H9 (cell line): ENCODE measurements at regions not wholly inside any gene's neighbourhood (a gene's known extent, or its start where the extent isn't known, plus 50 kb on each side); places are given as distances from the start of the nearest gene placed in this dataset.

ENCODE experiments used
- DNase-seq: peaks from one replicate; pipeline ENCODE4 v3.0.0-alpha.2; 2017
- H2AFZ ChIP-seq: one replicate; pipeline ENCODE4 v1.6.1; 2013; ENCODE audit warnings: mild to moderate bottlenecking, low read length, control low read depth, moderate library complexity
- H2AK5ac ChIP-seq: 2 replicates; pipeline ENCODE4 v1.6.1; 2013; ENCODE audit warnings: low read length, control low read depth, mixed read lengths; ENCODE audit not compliant: insufficient read length
- H2BK120ac ChIP-seq: one replicate; pipeline ENCODE4 v1.6.1; 2013; ENCODE audit warnings: low read depth, mild to moderate bottlenecking, low read length, control low read depth, inconsistent platforms; ENCODE audit not compliant: poor library complexity, severe bottlenecking
- H2BK12ac ChIP-seq: 2 replicates; pipeline ENCODE4 v1.6.1; 2013; ENCODE audit warnings: low read length, control low read depth, mixed read lengths, low read depth; ENCODE audit not compliant: insufficient read length
- H2BK15ac ChIP-seq: 2 replicates; pipeline ENCODE4 v1.6.1; 2013; ENCODE audit warnings: low read depth, low read length, control low read depth
- H2BK20ac ChIP-seq: one replicate; pipeline ENCODE4 v1.6.1; 2013; ENCODE audit warnings: low read depth, mild to moderate bottlenecking, low read length, control low read depth, inconsistent platforms; ENCODE audit not compliant: poor library complexity, severe bottlenecking
- H2BK5ac ChIP-seq: 2 replicates; pipeline ENCODE4 v1.6.1; 2013; ENCODE audit warnings: low read length, control low read depth, mixed read lengths; ENCODE audit not compliant: insufficient read length
- H3K14ac ChIP-seq: 2 replicates; pipeline ENCODE4 v1.6.1; 2013; ENCODE audit warnings: low read length, control low read depth; ENCODE audit not compliant: insufficient read depth
- H3K18ac ChIP-seq: 2 replicates; pipeline ENCODE4 v1.6.1; 2013; ENCODE audit warnings: low read depth, mild to moderate bottlenecking, mixed read lengths, low read length, control low read depth; ENCODE audit not compliant: insufficient read length
- H3K23ac ChIP-seq: 2 replicates; pipeline ENCODE4 v1.6.1; 2013; ENCODE audit warnings: low read length, control low read depth, mixed read lengths, low read depth; ENCODE audit not compliant: insufficient read length
- H3K23me2 ChIP-seq: 2 replicates; pipeline ENCODE4 v1.6.1; 2013; ENCODE audit warnings: low read depth, mild to moderate bottlenecking, mixed read lengths, low read length, control low read depth; ENCODE audit not compliant: insufficient read length, poor library complexity, severe bottlenecking
- H3K27ac ChIP-seq: 2 replicates; pipeline ENCODE4 v1.5.1; 2013; ENCODE audit warnings: low read length, control low read depth, mixed read lengths, low read depth; ENCODE audit not compliant: insufficient read length
- H3K27me3 ChIP-seq: 2 replicates; pipeline ENCODE4 v1.6.1; 2013; ENCODE audit warnings: low read length, control low read depth, inconsistent platforms; ENCODE audit not compliant: insufficient read depth
- H3K4ac ChIP-seq: 2 replicates; pipeline ENCODE4 v1.6.1; 2013; ENCODE audit warnings: low read depth, mild to moderate bottlenecking, control low read depth, inconsistent platforms, low read length, moderate library complexity
- H3K4me1 ChIP-seq: 2 replicates; pipeline ENCODE4 v1.6.1; 2013; ENCODE audit warnings: low read length, control low read depth, inconsistent platforms; ENCODE audit not compliant: insufficient read depth
- H3K4me2 ChIP-seq: 2 replicates; pipeline ENCODE4 v1.6.1; 2013; ENCODE audit warnings: low read length, control low read depth, mixed read lengths; ENCODE audit not compliant: insufficient read length, insufficient read depth
- H3K56ac ChIP-seq: 2 replicates; pipeline ENCODE4 v1.6.1; 2013; ENCODE audit warnings: low read depth, mild to moderate bottlenecking, mixed read lengths, low read length, control low read depth; ENCODE audit not compliant: insufficient read length
- H3K79me1 ChIP-seq: 2 replicates; pipeline ENCODE4 v1.6.1; 2013; ENCODE audit warnings: low read depth, mild to moderate bottlenecking, moderate library complexity, low read length, control low read depth, inconsistent platforms; ENCODE audit not compliant: insufficient read depth, poor library complexity, severe bottlenecking
- H3K79me2 ChIP-seq: 2 replicates; pipeline ENCODE4 v1.6.1; 2013; ENCODE audit warnings: low read length, control low read depth, inconsistent platforms; ENCODE audit not compliant: insufficient read depth
- H3K9ac ChIP-seq: 2 replicates; pipeline ENCODE4 v1.6.1; 2013; ENCODE audit warnings: low read length, control low read depth, mixed read lengths; ENCODE audit not compliant: insufficient read length; ENCODE audit errors: extremely low read depth
- H3K9me3 ChIP-seq: one replicate; pipeline ENCODE4 v1.6.1; 2013; ENCODE audit warnings: low read depth, low read length, inconsistent platforms; ENCODE audit not compliant: control insufficient read depth
- H3T11ph ChIP-seq: one replicate; pipeline ENCODE4 v1.6.1; 2013; ENCODE audit warnings: mild to moderate bottlenecking, low read length, control low read depth, inconsistent platforms
- H4K20me1 ChIP-seq: one replicate; pipeline ENCODE4 v1.6.1; 2013; ENCODE audit not compliant: control insufficient read depth, insufficient read length, insufficient read depth
- H4K5ac ChIP-seq: 2 replicates; pipeline ENCODE4 v1.6.1; 2013; ENCODE audit warnings: low read depth, mild to moderate bottlenecking, mixed read lengths, low read length, control low read depth; ENCODE audit not compliant: insufficient read length
- H4K8ac ChIP-seq: replicated peaks from 2 replicates; pipeline ENCODE4 v1.6.1; 2013; ENCODE audit warnings: low read length, control low read depth, mixed read lengths, low read depth; ENCODE audit not compliant: insufficient read length
- H4K91ac ChIP-seq: 2 replicates; pipeline ENCODE4 v1.6.1; 2013; ENCODE audit warnings: low read depth, mild to moderate bottlenecking, moderate library complexity, mixed read lengths, low read length, control low read depth; ENCODE audit not compliant: insufficient read length
- H3K27ac Mint-ChIP-seq, 3 experiments: 2 replicates in 2 of 3; 3 replicates in 1 of 3; pipeline ENCODE4 v1.8.0; 2020 to 2021; ENCODE audit warnings: mixed read lengths in 3 of 3, mild to moderate bottlenecking in 1 of 3, moderate library complexity in 1 of 3
- H3K27me3 Mint-ChIP-seq: 2 replicates; pipeline ENCODE4 v1.8.0; 2021; ENCODE audit warnings: low read depth, mild to moderate bottlenecking, moderate library complexity, mixed read lengths
- H3K36me3 Mint-ChIP-seq, 3 experiments: 2 replicates in 2 of 3; 3 replicates in 1 of 3; pipeline ENCODE4 v1.8.0; 2020 to 2021; ENCODE audit warnings: low read depth in 3 of 3, mixed read lengths in 3 of 3; ENCODE audit not compliant: insufficient read depth in 1 of 3
- H3K4me1 Mint-ChIP-seq, 2 experiments: 2 replicates each; pipeline ENCODE4 v1.8.0; 2020; ENCODE audit warnings: mixed read lengths in 2 of 2
- H3K4me3 Mint-ChIP-seq, 2 experiments: 2 replicates in 1 of 2; 3 replicates in 1 of 2; pipeline ENCODE4 v1.8.0; 2020 to 2021; ENCODE audit warnings: mild to moderate bottlenecking in 2 of 2, mixed read lengths in 2 of 2, moderate library complexity in 1 of 2
- H3K9me3 Mint-ChIP-seq, 2 experiments: 2 replicates in 1 of 2; 3 replicates in 1 of 2; pipeline ENCODE4 v1.8.0; 2020; ENCODE audit warnings: mild to moderate bottlenecking in 2 of 2, mixed read lengths in 2 of 2, moderate library complexity in 1 of 2
- CTCF ChIP-seq: fragments of 200-600 bp; sonication (generic); conservative IDR thresholded peaks from 3 replicates; pipeline ENCODE4 v1.8.0; 2021; ENCODE audit warnings: antibody characterized with exemption, mild to moderate bottlenecking
- WGBS: extraction: QIAGEN DNeasy Blood & Tissue Kit; methylation state at CpG from one replicate; pipeline ENCODE4 v1.1.7; 2013; ENCODE audit warnings: missing lambda C conversion rate, low lambda C conversion rate, mixed read lengths; ENCODE audit not compliant: insufficient read length; ENCODE audit errors: extremely low coverage; 5-methylcytosine and 5-hydroxymethylcytosine counted together

DNA sequence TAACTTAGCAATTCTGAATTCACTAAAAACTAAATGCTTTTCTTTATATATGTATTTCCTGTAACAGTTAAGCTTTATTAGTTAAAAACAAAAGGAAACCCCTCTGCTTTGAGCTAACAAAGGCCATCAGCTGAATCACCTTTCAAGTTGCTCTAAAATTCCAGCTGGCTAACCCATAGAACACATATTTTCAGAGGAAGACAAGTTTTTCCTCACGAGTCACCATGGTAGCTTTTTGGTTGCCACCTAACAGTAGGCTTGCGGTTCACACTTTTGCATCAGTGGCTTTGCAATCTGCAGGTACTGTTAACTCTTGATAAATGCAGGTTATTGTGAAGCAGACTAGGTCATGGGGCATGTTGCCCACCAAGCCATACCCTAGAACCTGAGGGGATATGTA lies 57.6 kb upstream of the IRX5 start:
- H4K20me1 ChIP-seq = no peaks in the 10 kb centered on the region
- peaks cover 3% of the 10 kb centered on the region; the same call in 1 of the 2 replicates for H3K4me1 ChIP-seq
- no peak overlapping the region for H3K56ac ChIP-seq
- no peak overlapping the region for H2BK120ac ChIP-seq
- peaks cover 16 to 19% of the 10 kb centered on the region in 2 experiments for H3K4me1 Mint-ChIP-seq
- no peak overlapping the region for H3K23ac ChIP-seq
- H4K8ac ChIP-seq = no peak overlapping the region
- TF ChIP-seq CTCF = no peak
- H4K91ac ChIP-seq = no peak overlapping the region
- H3K79me2 ChIP-seq = no peaks in the 10 kb centered on the region
- H2BK5ac ChIP-seq = no peak overlapping the region
- H3K4ac ChIP-seq = no peak overlapping the region
- H2BK20ac ChIP-seq = no peak overlapping the region
- WGBS = no CpG with 5 or more reads among the region's 2 CpGs
- no peaks in the 10 kb centered on the region for H3K36me3 Mint-ChIP-seq
- H3K9me3 Mint-ChIP-seq = no peaks in the 10 kb centered on the region; a peak in 1 of 5 replicates
- no peak overlapping the region for H3K27ac ChIP-seq
- H3K18ac ChIP-seq = no peak overlapping the region
- H2BK15ac ChIP-seq = no peak overlapping the region
- no peak overlapping the region for H4K5ac ChIP-seq
- DNase-seq = no peak
- no peak overlapping the region for H2AFZ ChIP-seq
- no peak overlapping the region for H2AK5ac ChIP-seq
- H3K27me3 ChIP-seq = no peaks in the 10 kb centered on the region
- H3K14ac ChIP-seq = no peak overlapping the region
- H3K9ac ChIP-seq = no peak overlapping the region
- no peaks in the 10 kb centered on the region for H3K23me2 ChIP-seq
- H3K27me3 Mint-ChIP-seq = 0 out of 2 replicates have a peak, but pooled peaks cover 2% of the 10 kb centered on the region
- H2BK12ac ChIP-seq = no peak overlapping the region
- no peaks in the 10 kb centered on the region for H3K79me1 ChIP-seq
- H3K4me3 Mint-ChIP-seq = no peak overlapping the region
- H3K4me2 ChIP-seq = no peak overlapping the region
- H3K27ac Mint-ChIP-seq = peak overlapping the region in 1 of 3 experiments; percentile 36; a peak in 1 of 7 replicates
- H3T11ph ChIP-seq = no peak overlapping the region
- H3K9me3 ChIP-seq = no peaks in the 10 kb centered on the region
